ENCODE measurements at regions not wholly inside any gene's neighbourhood (a gene's known extent, or its start where the extent isn't known, plus 50 kb on each side); places are given as distances from the start of the nearest gene placed in this dataset.

- no peaks in the 10 kb centered on the region for H3K36me3 Mint-ChIP-seq
Measured at GRCh38 chr2:23246992-23247683, 137.8 kb upstream of the KLHL29 start.

DNA sequence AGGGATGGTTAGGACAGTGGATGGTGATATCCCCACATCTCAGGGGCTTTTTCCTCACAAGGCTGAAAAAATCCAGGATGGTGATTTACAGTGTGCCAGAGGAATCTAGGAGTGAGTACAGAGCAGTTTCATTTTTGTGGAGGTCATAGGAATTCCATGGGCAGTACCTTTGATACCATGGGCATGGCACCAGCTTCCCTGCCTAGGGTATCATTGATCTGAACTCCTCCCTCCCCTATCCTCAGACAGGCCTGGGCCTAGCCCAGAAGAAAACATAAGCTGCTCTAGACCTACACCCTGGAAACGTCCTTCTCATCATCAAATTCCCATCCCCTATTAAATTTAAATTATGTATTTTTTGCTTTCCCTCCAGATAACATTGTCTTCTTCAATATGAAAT lies 136.3 kb upstream of the KLHL29 start:
- no peaks in the 10 kb centered on the region for H3K36me3 ChIP-seq (ENCODE audit: control insufficient read depth, insufficient read depth, low read length)
- H3K27me3 Mint-ChIP-seq (ENCODE audit: low read depth in 2 of 2): peaks cover 9 to 13% of the 10 kb centered on the region in 2 donors
- no peak overlapping the region for H3K4me3 Mint-ChIP-seq
- H3K27me3 ChIP-seq (ENCODE audit: control insufficient read depth, insufficient read depth, low read length): no peaks in the 10 kb centered on the region
- no peaks in the 10 kb centered on the region for H3K36me3 Mint-ChIP-seq
- no peak overlapping the region for H3K4me3 ChIP-seq (ENCODE audit: low read length)
- no peak for ATAC-seq
- no peaks in the 10 kb centered on the region for H3K4me1 ChIP-seq (ENCODE audit: control insufficient read depth, insufficient read depth, low read length)
- intact Hi-C loops (cut with micrococcal nuclease): no loop called here
- TF ChIP-seq, protein P1, sequence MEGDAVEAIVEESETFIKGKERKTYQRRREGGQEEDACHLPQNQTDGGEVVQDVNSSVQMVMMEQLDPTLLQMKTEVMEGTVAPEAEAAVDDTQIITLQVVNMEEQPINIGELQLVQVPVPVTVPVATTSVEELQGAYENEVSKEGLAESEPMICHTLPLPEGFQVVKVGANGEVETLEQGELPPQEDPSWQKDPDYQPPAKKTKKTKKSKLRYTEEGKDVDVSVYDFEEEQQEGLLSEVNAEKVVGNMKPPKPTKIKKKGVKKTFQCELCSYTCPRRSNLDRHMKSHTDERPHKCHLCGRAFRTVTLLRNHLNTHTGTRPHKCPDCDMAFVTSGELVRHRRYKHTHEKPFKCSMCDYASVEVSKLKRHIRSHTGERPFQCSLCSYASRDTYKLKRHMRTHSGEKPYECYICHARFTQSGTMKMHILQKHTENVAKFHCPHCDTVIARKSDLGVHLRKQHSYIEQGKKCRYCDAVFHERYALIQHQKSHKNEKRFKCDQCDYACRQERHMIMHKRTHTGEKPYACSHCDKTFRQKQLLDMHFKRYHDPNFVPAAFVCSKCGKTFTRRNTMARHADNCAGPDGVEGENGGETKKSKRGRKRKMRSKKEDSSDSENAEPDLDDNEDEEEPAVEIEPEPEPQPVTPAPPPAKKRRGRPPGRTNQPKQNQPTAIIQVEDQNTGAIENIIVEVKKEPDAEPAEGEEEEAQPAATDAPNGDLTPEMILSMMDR (IDR thresholded peaks at IDR 0.05): no peak
- H3K4me1 Mint-ChIP-seq: no peaks in the 10 kb centered on the region
- H3K27ac Mint-ChIP-seq: no peak overlapping the region
- peaks cover 0 to 3% of the 10 kb centered on the region in 2 donors for H3K9me3 Mint-ChIP-seq
- DNase-seq: no peak
- no peak overlapping the region for H3K27ac ChIP-seq (ENCODE audit: low read length)
- WGBS (ENCODE audit: insufficient coverage): no CpG with 5 or more reads among the region's 1 CpG
- no peaks in the 10 kb centered on the region for H3K9me3 ChIP-seq (ENCODE audit: control insufficient read depth, insufficient read depth, low read length)

More at GRCh38 chr2:23246992-23247683, 137.8 kb upstream of the KLHL29 start:
- H3K27ac Mint-ChIP-seq: no peak overlapping the region
- Histone ChIP-seq H3K27me3 (ENCODE audit: control insufficient read depth, insufficient read depth, low read length) (no peaks in the 10 kb centered on the region), H3K36me3 (ENCODE audit: control insufficient read depth, insufficient read depth, low read length) (no peaks in the 10 kb centered on the region), H3K4me1 (ENCODE audit: control insufficient read depth, insufficient read depth, low read length) (no peaks in the 10 kb centered on the region), H3K9me3 (ENCODE audit: control insufficient read depth, insufficient read depth, low read length) (no peaks in the 10 kb centered on the region), H3K4me3 (ENCODE audit: low read length) (no peak overlapping the region), H3K27ac (ENCODE audit: low read length) (no peak overlapping the region)
- H3K4me3 Mint-ChIP-seq: no peak overlapping the region
- peaks cover 0 to 3% of the 10 kb centered on the region in 2 donors for H3K9me3 Mint-ChIP-seq
- H3K4me1 Mint-ChIP-seq: no peaks in the 10 kb centered on the region
- 58% methylated on average over 3 of the region's 4 CpGs for WGBS (ENCODE audit: insufficient coverage)
- ATAC-seq (no peak), DNase-seq (no peak)
- TF ChIP-seq, protein P1 (IDR thresholded peaks at IDR 0.05): no peak
- intact Hi-C loops (cut with micrococcal nuclease): no loop called here
- peaks cover 6 to 13% of the 10 kb centered on the region in 2 donors for H3K27me3 Mint-ChIP-seq (ENCODE audit: low read depth in 2 of 2)

GRCh38 chr2:23249348-23249747 lies 135.6 kb upstream of the KLHL29 start:
- no peak overlapping the region for H3K4me3 ChIP-seq (ENCODE audit: low read length)
- H3K4me3 Mint-ChIP-seq: no peak overlapping the region
- no peaks in the 10 kb centered on the region for H3K9me3 ChIP-seq (ENCODE audit: control insufficient read depth, insufficient read depth, low read length)
- 86% methylated on average over 5 of the region's 5 CpGs for WGBS (ENCODE audit: insufficient coverage)
- H3K4me1 ChIP-seq (ENCODE audit: control insufficient read depth, insufficient read depth, low read length): no peaks in the 10 kb centered on the region
- DNase-seq (no peak), ATAC-seq (no peak)
- H3K36me3 Mint-ChIP-seq: no peaks in the 10 kb centered on the region
- TF ChIP-seq, protein P1 (IDR thresholded peaks at IDR 0.05): no peak
- H3K27ac Mint-ChIP-seq: no peak overlapping the region
- H3K9me3 Mint-ChIP-seq: peaks cover 0 to 3% of the 10 kb centered on the region in 2 donors
- H3K27me3 Mint-ChIP-seq (ENCODE audit: low read depth in 2 of 2): peaks cover 13% of the 10 kb centered on the region in 2 donors
- H3K36me3 ChIP-seq (ENCODE audit: control insufficient read depth, insufficient read depth, low read length): no peaks in the 10 kb centered on the region
- H3K27ac ChIP-seq (ENCODE audit: low read length): no peak overlapping the region
- H3K4me1 Mint-ChIP-seq: no peaks in the 10 kb centered on the region
- H3K27me3 ChIP-seq (ENCODE audit: control insufficient read depth, insufficient read depth, low read length): no peaks in the 10 kb centered on the region
- intact Hi-C loops (cut with micrococcal nuclease): no loop called here

GRCh38 chr2:23250371-23250770 lies 134.6 kb upstream of the KLHL29 start:
- no peaks in the 10 kb centered on the region for H3K4me1 Mint-ChIP-seq
- H3K4me3 ChIP-seq (ENCODE audit: low read length): no peak overlapping the region
- H3K27ac Mint-ChIP-seq: no peak overlapping the region
- H3K36me3 Mint-ChIP-seq: no peaks in the 10 kb centered on the region
- H3K9me3 ChIP-seq (ENCODE audit: control insufficient read depth, insufficient read depth, low read length): no peaks in the 10 kb centered on the region
- no peaks in the 10 kb centered on the region for H3K4me1 ChIP-seq (ENCODE audit: control insufficient read depth, insufficient read depth, low read length)
- H3K4me3 Mint-ChIP-seq: no peak overlapping the region
- no peak overlapping the region for H3K27ac ChIP-seq (ENCODE audit: low read length)
- H3K27me3 ChIP-seq (ENCODE audit: control insufficient read depth, insufficient read depth, low read length): no peaks in the 10 kb centered on the region
- H3K9me3 Mint-ChIP-seq: peaks cover 0 to 3% of the 10 kb centered on the region in 2 donors
- intact Hi-C loops (cut with micrococcal nuclease): no loop called here
- ATAC-seq (no peak), DNase-seq (no peak)
- TF ChIP-seq, protein P1 (IDR thresholded peaks at IDR 0.05): no peak
- 84% methylated on average over 2 of the region's 2 CpGs for WGBS (ENCODE audit: insufficient coverage)
- H3K36me3 ChIP-seq (ENCODE audit: control insufficient read depth, insufficient read depth, low read length): no peaks in the 10 kb centered on the region
- peaks cover 13 to 15% of the 10 kb centered on the region in 2 donors for H3K27me3 Mint-ChIP-seq (ENCODE audit: low read depth in 2 of 2)
